ENCODE measurements at regions not wholly inside any gene's neighbourhood (a gene's known extent, or its start where the extent isn't known, plus 50 kb on each side); places are given as distances from the start of the nearest gene placed in this dataset.
"Not testable (repeated sequence)": the region's sequence is repeated elsewhere in the genome, so short reads cannot be mapped to it uniquely, and the experiment has no call there.

GRCh38 chrX:5290635-5291034 lies 938.0 kb downstream of the NLGN4X start:
- no peaks in the 10 kb centered on the region for H3K36me3 ChIP-seq (ENCODE audit: control insufficient read depth in 4 of 4, insufficient read depth in 4 of 4, low read length in 4 of 4)
- no peaks in the 10 kb centered on the region for H3K9me3 ChIP-seq (ENCODE audit: control insufficient read depth in 4 of 4, insufficient read depth in 3 of 4, low read length in 3 of 4)
- no peak overlapping the region for H3K27ac ChIP-seq (ENCODE audit: low read depth in 1 of 2, low read length in 1 of 2)
- no peak overlapping the region for H3K4me3 ChIP-seq
- no peak for ATAC-seq (ENCODE audit: insufficient read depth, low FRiP score)
- DNase-seq: no peak
- no peak overlapping the region for H3K9ac ChIP-seq (ENCODE audit: insufficient read depth in 1 of 2, low read length in 2 of 2)
- peaks cover 0 to 8% (median 0%) of the 10 kb centered on the region in 3 donors for H3K27me3 ChIP-seq (ENCODE audit: control insufficient read depth in 3 of 3, insufficient read depth in 3 of 3, low read length in 2 of 3)
- H3K4me1 ChIP-seq (ENCODE audit: control insufficient read depth in 5 of 5, insufficient read depth in 5 of 5, low read length in 5 of 5): no peaks in the 10 kb centered on the region
- 85 to 88% methylated on average over 5 of the region's 5 CpGs for WGBS, 2 donors
- TF ChIP-seq, protein P1, sequence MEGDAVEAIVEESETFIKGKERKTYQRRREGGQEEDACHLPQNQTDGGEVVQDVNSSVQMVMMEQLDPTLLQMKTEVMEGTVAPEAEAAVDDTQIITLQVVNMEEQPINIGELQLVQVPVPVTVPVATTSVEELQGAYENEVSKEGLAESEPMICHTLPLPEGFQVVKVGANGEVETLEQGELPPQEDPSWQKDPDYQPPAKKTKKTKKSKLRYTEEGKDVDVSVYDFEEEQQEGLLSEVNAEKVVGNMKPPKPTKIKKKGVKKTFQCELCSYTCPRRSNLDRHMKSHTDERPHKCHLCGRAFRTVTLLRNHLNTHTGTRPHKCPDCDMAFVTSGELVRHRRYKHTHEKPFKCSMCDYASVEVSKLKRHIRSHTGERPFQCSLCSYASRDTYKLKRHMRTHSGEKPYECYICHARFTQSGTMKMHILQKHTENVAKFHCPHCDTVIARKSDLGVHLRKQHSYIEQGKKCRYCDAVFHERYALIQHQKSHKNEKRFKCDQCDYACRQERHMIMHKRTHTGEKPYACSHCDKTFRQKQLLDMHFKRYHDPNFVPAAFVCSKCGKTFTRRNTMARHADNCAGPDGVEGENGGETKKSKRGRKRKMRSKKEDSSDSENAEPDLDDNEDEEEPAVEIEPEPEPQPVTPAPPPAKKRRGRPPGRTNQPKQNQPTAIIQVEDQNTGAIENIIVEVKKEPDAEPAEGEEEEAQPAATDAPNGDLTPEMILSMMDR (IDR thresholded peaks at IDR 0.05; ENCODE audit: control extremely low read depth, extremely low read depth): no peak

DNA sequence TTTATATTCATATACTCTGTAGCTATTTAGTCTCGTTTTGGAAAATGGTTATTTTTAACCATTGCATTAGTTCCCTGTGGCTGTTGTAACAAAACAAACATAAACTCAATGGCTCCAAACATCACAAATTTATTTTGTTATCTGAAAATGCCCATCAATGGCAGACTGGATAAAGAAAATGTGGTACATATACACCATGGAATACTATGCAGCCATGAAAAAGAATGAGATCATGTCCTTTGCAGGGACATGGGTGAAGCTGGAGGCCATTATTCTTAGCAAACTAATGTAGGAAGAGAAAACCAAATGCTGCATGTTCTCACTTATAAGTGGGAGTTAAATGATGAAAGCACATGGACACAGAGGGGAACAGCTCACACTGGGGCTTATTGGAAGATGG lies 938.7 kb downstream of the NLGN4X start:
- not testable (repeated sequence) for H3K27ac ChIP-seq (ENCODE audit: low read depth in 1 of 2, low read length in 1 of 2); H3K4me3 ChIP-seq; H3K4me1 ChIP-seq (ENCODE audit: control insufficient read depth in 5 of 5, insufficient read depth in 5 of 5, low read length in 5 of 5); H3K36me3 ChIP-seq (ENCODE audit: control insufficient read depth in 4 of 4, insufficient read depth in 4 of 4, low read length in 4 of 4); ATAC-seq (ENCODE audit: insufficient read depth, low FRiP score); H3K9ac ChIP-seq (ENCODE audit: insufficient read depth in 1 of 2, low read length in 2 of 2); DNase-seq; H3K27me3 ChIP-seq (ENCODE audit: control insufficient read depth in 3 of 3, insufficient read depth in 3 of 3, low read length in 2 of 3); H3K9me3 ChIP-seq (ENCODE audit: control insufficient read depth in 4 of 4, insufficient read depth in 3 of 4, low read length in 3 of 4)
- WGBS, 2 donors: 87 to 94% methylated on average over 1 of the region's 1 CpG

DNA sequence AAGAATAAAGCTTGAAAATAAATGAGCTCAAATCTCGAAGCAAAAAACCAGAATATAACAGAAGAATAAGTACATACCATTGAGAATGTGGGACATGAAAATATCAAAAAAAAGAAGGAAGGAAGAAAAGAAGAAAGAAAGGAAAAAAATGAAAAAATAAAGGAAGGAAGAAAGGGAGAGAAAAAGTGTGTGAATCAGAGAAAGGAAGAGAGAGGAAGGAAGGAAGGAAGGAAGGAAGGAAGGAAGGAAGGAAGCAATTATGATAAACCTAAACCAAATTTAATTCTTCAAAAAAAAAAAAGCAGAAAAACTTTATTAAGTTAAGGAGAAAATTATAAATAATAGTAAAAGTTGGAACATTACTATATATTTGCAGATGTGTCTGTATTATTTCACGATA lies 949.8 kb downstream of the NLGN4X start:
- no peaks in the 10 kb centered on the region for H3K9me3 ChIP-seq (ENCODE audit: control insufficient read depth in 4 of 4, insufficient read depth in 3 of 4, low read length in 3 of 4)
- H3K27me3 ChIP-seq (ENCODE audit: control insufficient read depth in 3 of 3, insufficient read depth in 3 of 3, low read length in 2 of 3): no peaks in the 10 kb centered on the region
- no peak overlapping the region for H3K9ac ChIP-seq (ENCODE audit: insufficient read depth in 1 of 2, low read length in 2 of 2)
- no peaks in the 10 kb centered on the region for H3K4me1 ChIP-seq (ENCODE audit: control insufficient read depth in 5 of 5, insufficient read depth in 5 of 5, low read length in 5 of 5)
- TF ChIP-seq, protein P1 (IDR thresholded peaks at IDR 0.05; ENCODE audit: control extremely low read depth, extremely low read depth): no peak
- no peak overlapping the region for H3K27ac ChIP-seq (ENCODE audit: low read depth in 1 of 2, low read length in 1 of 2)
- ATAC-seq (ENCODE audit: insufficient read depth, low FRiP score): no peak
- 93 to 95% methylated on average over 2 of the region's 2 CpGs for WGBS, 2 donors
- no peaks in the 10 kb centered on the region for H3K36me3 ChIP-seq (ENCODE audit: control insufficient read depth in 4 of 4, insufficient read depth in 4 of 4, low read length in 4 of 4)
- DNase-seq: no peak
- H3K4me3 ChIP-seq: no peak overlapping the region

DNA sequence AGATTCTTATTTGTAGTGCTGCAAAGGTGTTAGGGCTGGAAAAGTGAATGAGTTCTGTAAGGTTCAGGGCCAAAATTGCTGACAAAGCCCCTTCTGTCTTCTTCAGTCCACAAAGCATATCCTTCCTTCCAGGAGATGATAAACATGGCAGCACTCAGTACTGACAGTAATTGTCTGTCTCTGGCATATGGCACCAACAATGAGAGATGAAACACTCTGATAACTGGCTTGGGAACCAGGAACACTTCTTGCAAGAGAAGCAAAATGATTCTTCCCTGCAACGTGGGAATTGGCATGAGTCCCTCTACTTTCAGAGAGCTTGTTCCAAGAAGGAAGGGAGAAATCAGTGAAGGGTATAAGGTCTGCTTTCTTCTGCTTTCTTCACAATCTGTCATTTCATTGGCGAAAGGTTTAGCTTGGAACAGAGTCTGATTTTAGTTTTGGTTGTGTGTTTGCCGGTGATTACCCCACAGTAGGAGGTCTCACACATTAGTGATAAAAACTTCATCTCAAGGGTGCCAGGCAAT lies 963.3 kb downstream of the NLGN4X start:
- Histone ChIP-seq H3K27me3 (ENCODE audit: control insufficient read depth in 3 of 3, insufficient read depth in 3 of 3, low read length in 2 of 3) (peaks cover 0 to 11% (median 5%) of the 10 kb centered on the region in 3 donors), H3K9ac (ENCODE audit: insufficient read depth in 1 of 2, low read length in 2 of 2) (no peak overlapping the region), H3K9me3 (ENCODE audit: control insufficient read depth in 4 of 4, insufficient read depth in 3 of 4, low read length in 3 of 4) (peaks cover 0 to 3% (median 0%) of the 10 kb centered on the region in 4 donors), H3K4me1 (ENCODE audit: control insufficient read depth in 5 of 5, insufficient read depth in 5 of 5, low read length in 5 of 5) (no peaks in the 10 kb centered on the region), H3K27ac (ENCODE audit: low read depth in 1 of 2, low read length in 1 of 2) (no peak overlapping the region), H3K36me3 (ENCODE audit: control insufficient read depth in 4 of 4, insufficient read depth in 4 of 4, low read length in 4 of 4) (no peaks in the 10 kb centered on the region), H3K4me3 (no peak overlapping the region)
- TF ChIP-seq, protein P1 (IDR thresholded peaks at IDR 0.05; ENCODE audit: control extremely low read depth, extremely low read depth): no peak
- no peak for ATAC-seq (ENCODE audit: insufficient read depth, low FRiP score)
- 64 to 70% methylated on average over 3 of the region's 3 CpGs for WGBS, 2 donors
- DNase-seq: peak in 1 of 3 donors; percentile 9

All from lung (tissue), 11 donors.